Brain microvascular endothelial cell (primary cell): ENCODE measurements at regions not wholly inside any gene's neighbourhood (a gene's known extent, or its start where the extent isn't known, plus 50 kb on each side); places are given as distances from the start of the nearest gene placed in this dataset.
"Not testable (repeated sequence)": the region's sequence is repeated elsewhere in the genome, so short reads cannot be mapped to it uniquely, and the experiment has no call there.

Experiments used
- DNase-seq: peaks from one replicate; pipeline ENCODE4 v3.0.0-alpha.2; 2020
- H3K27ac ChIP-seq: fragments of 250-450 bp; sonication (Bioruptor Pico); 2 replicates; pipeline ENCODE4 v1.5.1; 2020; ENCODE audit warnings: mild to moderate bottlenecking, moderate library complexity
- H3K27me3 ChIP-seq: fragments of 250-450 bp; sonication (Bioruptor Pico); replicated peaks from 2 replicates; pipeline ENCODE4 v1.5.1; 2020; ENCODE audit warnings: mild to moderate bottlenecking
- H3K36me3 ChIP-seq: fragments of 250-450 bp; sonication (Bioruptor Pico); replicated peaks from 2 replicates; pipeline ENCODE4 v1.5.1; 2020; ENCODE audit warnings: mild to moderate bottlenecking
- H3K4me3 ChIP-seq: 2 replicates; pipeline ENCODE4 v1.5.1; 2011; ENCODE audit warnings: low read depth, mild to moderate bottlenecking, control low read depth, low read length, moderate library complexity
- CTCF ChIP-seq: IDR thresholded peaks from 2 replicates; pipeline ENCODE4 v1.5.1; 2011; ENCODE audit warnings: low read depth, mild to moderate bottlenecking, moderate library complexity, low read length, control low read depth, inconsistent platforms; ENCODE audit errors: missing control alignments
- in situ Hi-C: cut with HindIII; loops from 2 replicates; pipeline ENCODE4 v1.10.0; 2017; ENCODE audit warnings: low sequenced_read_pairs, low pct_ligation_motif_present

GRCh38 chr16:65816556-65816955 lies 549.9 kb upstream of the CDH5 start:
- in situ Hi-C loops, result no loop called here

GRCh38 chr16:65815707-65816106 lies 550.8 kb upstream of the CDH5 start:
- TF ChIP-seq CTCF, result no peak
- H3K27ac ChIP-seq, result no peak overlapping the region
- H3K4me3 ChIP-seq, result no peak overlapping the region
- in situ Hi-C loops, result no loop called here
- DNase-seq, result no peak
- H3K36me3 ChIP-seq, result no peaks in the 10 kb centered on the region
- no peaks in the 10 kb centered on the region for H3K27me3 ChIP-seq

More at GRCh38 chr16:65816556-65816955, 549.9 kb upstream of the CDH5 start:
- no peak for TF ChIP-seq CTCF
- no peak overlapping the region for H3K27ac ChIP-seq
- no peaks in the 10 kb centered on the region for H3K27me3 ChIP-seq
- H3K36me3 ChIP-seq, result no peaks in the 10 kb centered on the region
- DNase-seq, result no peak
- H3K4me3 ChIP-seq, result no peak overlapping the region

- H3K4me3 ChIP-seq, in situ Hi-C loops, H3K36me3 ChIP-seq, H3K27ac ChIP-seq, DNase-seq, H3K27me3 ChIP-seq: not testable (repeated sequence)
Measured at GRCh38 chr16:65813879-65814278, 552.6 kb upstream of the CDH5 start.

- TF ChIP-seq CTCF, result no peak
Measured at GRCh38 chr16:65809627-65810026, 556.9 kb upstream of the CDH5 start.

GRCh38 chr16:65808790-65809189 lies 557.7 kb upstream of the CDH5 start:
- Histone ChIP-seq H3K27ac (no peak overlapping the region), H3K36me3 (no peaks in the 10 kb centered on the region), H3K4me3 (no peak overlapping the region), H3K27me3 (no peaks in the 10 kb centered on the region)
- in situ Hi-C loops, result no loop called here
- DNase-seq, result no peak
- no peak for TF ChIP-seq CTCF

More at GRCh38 chr16:65809627-65810026, 556.9 kb upstream of the CDH5 start:
- DNase-seq, result no peak
- Histone ChIP-seq H3K27me3 (no peaks in the 10 kb centered on the region), H3K27ac (no peak overlapping the region), H3K36me3 (no peaks in the 10 kb centered on the region), H3K4me3 (no peak overlapping the region)
- in situ Hi-C loops, result no loop called here

- no peak overlapping the region for H3K27ac ChIP-seq
- no peaks in the 10 kb centered on the region for H3K36me3 ChIP-seq
- no peak overlapping the region for H3K4me3 ChIP-seq
- no peak for DNase-seq
- TF ChIP-seq CTCF, result no peak
- no peaks in the 10 kb centered on the region for H3K27me3 ChIP-seq
- in situ Hi-C loops, result no loop called here
Measured at GRCh38 chr16:65807858-65808257, 558.6 kb upstream of the CDH5 start.

- H3K4me3 ChIP-seq, in situ Hi-C loops, DNase-seq, H3K27me3 ChIP-seq, H3K27ac ChIP-seq, H3K36me3 ChIP-seq: not testable (repeated sequence)
Measured at GRCh38 chr16:65805704-65806103, 560.8 kb upstream of the CDH5 start.
